ENCODE measurements at regions not wholly inside any gene's neighbourhood (a gene's known extent, or its start where the extent isn't known, plus 50 kb on each side); places are given as distances from the start of the nearest gene placed in this dataset.

- Histone ChIP-seq H3K27me3 (replicated peaks in 1 of 7) (peaks cover 0 to 38% (median 0%) of the 10 kb centered on the region in 7 donors), H3K36me3 (no peaks in the 10 kb centered on the region), H3K27ac (no peak overlapping the region), H3K4me3 (no peak overlapping the region), H3K4me1 (no peaks in the 10 kb centered on the region), H3K9me3 (peaks cover 0 to 16% (median 6%) of the 10 kb centered on the region in 8 donors)
- TF ChIP-seq POLR2AphosphoS5 (IDR thresholded peaks at IDR 0.05) (no peak), POLR2A (IDR thresholded peaks at IDR 0.05) (no peak)
- TF ChIP-seq, protein P1, sequence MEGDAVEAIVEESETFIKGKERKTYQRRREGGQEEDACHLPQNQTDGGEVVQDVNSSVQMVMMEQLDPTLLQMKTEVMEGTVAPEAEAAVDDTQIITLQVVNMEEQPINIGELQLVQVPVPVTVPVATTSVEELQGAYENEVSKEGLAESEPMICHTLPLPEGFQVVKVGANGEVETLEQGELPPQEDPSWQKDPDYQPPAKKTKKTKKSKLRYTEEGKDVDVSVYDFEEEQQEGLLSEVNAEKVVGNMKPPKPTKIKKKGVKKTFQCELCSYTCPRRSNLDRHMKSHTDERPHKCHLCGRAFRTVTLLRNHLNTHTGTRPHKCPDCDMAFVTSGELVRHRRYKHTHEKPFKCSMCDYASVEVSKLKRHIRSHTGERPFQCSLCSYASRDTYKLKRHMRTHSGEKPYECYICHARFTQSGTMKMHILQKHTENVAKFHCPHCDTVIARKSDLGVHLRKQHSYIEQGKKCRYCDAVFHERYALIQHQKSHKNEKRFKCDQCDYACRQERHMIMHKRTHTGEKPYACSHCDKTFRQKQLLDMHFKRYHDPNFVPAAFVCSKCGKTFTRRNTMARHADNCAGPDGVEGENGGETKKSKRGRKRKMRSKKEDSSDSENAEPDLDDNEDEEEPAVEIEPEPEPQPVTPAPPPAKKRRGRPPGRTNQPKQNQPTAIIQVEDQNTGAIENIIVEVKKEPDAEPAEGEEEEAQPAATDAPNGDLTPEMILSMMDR (IDR thresholded peaks at IDR 0.05 in 8 of 11, conservative IDR thresholded peaks at IDR 0.05 in 3 of 11): no peak
- intact Hi-C loops (cut with DNase I; ENCODE audit: low total_unique reads): no loop called here
- DNase-seq: no peak
- 67 to 94% (median 88%) methylated on average over 2 of the region's 2 CpGs for WGBS, 5 donors
These were observed 298.4 kb upstream of the MOCS1 start for GRCh38 chr6:40232698-40233097.

DNA sequence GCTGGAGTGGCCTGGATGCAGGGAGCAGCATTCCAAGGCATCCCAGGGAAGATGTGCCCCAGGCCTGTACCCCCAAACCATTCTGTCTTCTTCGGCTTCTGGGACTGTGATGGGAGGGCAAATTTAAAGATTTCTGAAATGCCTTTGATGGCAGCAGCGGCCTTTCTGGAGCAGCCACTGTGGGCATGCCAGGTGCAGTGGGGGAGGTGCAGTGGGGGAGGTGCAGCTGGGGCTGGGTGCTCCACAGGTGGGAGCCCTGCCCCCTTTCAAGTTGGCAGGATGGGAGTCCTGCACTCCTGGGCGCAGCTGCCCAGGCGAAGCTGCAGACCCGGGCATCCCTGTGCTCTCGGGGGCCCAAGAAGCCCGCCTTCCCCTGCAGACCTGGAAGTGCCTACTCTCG, 293.5 kb upstream of the MOCS1 start:
- 54 to 95% (median 78%) methylated on average over 6 to 8 of the region's 8 CpGs for WGBS, 5 donors
- peaks cover 0 to 9% (median 3%) of the 10 kb centered on the region in 8 donors for H3K9me3 ChIP-seq

GRCh38 chr6:40222354-40222753, 288.1 kb upstream of the MOCS1 start:
- no peak overlapping the region for H3K27ac ChIP-seq
- no peaks in the 10 kb centered on the region for H3K4me1 ChIP-seq
- no peak overlapping the region for H3K4me3 ChIP-seq
- no peaks in the 10 kb centered on the region for H3K27me3 ChIP-seq (replicated peaks in 1 of 7)
- intact Hi-C loops (cut with DNase I; ENCODE audit: low total_unique reads): no loop called here
- H3K9me3 ChIP-seq: peaks cover 0 to 9% (median 3%) of the 10 kb centered on the region in 8 donors
- 80 to 93% (median 88%) methylated on average over 2 of the region's 2 CpGs for WGBS, 5 donors
- DNase-seq: no peak
- H3K36me3 ChIP-seq: no peaks in the 10 kb centered on the region
- TF ChIP-seq, protein P1 (IDR thresholded peaks at IDR 0.05 in 8 of 11, conservative IDR thresholded peaks at IDR 0.05 in 3 of 11): no peak
- no peak for TF ChIP-seq POLR2A (IDR thresholded peaks at IDR 0.05)
- no peak for TF ChIP-seq POLR2AphosphoS5 (IDR thresholded peaks at IDR 0.05)

More for the DNA sequence above, 293.5 kb upstream of the MOCS1 start:
- no peak for TF ChIP-seq POLR2A (IDR thresholded peaks at IDR 0.05)
- TF ChIP-seq, protein P1 (IDR thresholded peaks at IDR 0.05 in 8 of 11, conservative IDR thresholded peaks at IDR 0.05 in 3 of 11): no peak
- TF ChIP-seq POLR2AphosphoS5 (IDR thresholded peaks at IDR 0.05): no peak
- Histone ChIP-seq H3K4me1 (no peaks in the 10 kb centered on the region), H3K36me3 (no peaks in the 10 kb centered on the region), H3K4me3 (no peak overlapping the region), H3K27ac (no peak overlapping the region), H3K27me3 (replicated peaks in 1 of 7) (peaks cover 0 to 18% (median 0%) of the 10 kb centered on the region in 7 donors)
- intact Hi-C loops (cut with DNase I; ENCODE audit: low total_unique reads): no loop called here
- no peak for DNase-seq

DNA sequence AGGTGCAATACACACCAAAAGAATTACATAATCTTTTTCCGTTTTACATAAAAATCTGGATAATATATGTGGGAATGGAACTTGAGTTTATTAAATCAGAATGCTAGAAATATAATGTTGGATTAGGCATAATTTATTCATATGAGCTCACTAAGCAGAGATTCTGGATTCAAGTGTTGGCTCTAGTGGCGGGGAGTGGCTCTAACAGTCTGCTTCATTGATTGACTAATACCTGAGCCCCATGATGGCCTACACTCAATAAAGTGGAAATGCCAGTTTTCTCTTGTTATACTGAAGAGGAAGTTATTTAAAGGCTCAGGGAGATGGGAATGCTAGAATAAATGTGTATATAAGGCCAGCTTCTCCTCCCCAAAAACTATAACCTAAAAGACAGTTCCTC, 285.5 kb upstream of the MOCS1 start:
- H3K9me3 ChIP-seq: peaks cover 0 to 9% (median 3%) of the 10 kb centered on the region in 8 donors
- no peak for TF ChIP-seq POLR2A (IDR thresholded peaks at IDR 0.05)
- TF ChIP-seq, protein P1 (IDR thresholded peaks at IDR 0.05 in 8 of 11, conservative IDR thresholded peaks at IDR 0.05 in 3 of 11): no peak
- TF ChIP-seq POLR2AphosphoS5 (IDR thresholded peaks at IDR 0.05): no peak
- intact Hi-C loops (cut with DNase I; ENCODE audit: low total_unique reads): no loop called here
- H3K4me1 ChIP-seq: no peaks in the 10 kb centered on the region
- no peak overlapping the region for H3K27ac ChIP-seq
- H3K36me3 ChIP-seq: no peaks in the 10 kb centered on the region
- DNase-seq: no peak
- no peak overlapping the region for H3K4me3 ChIP-seq
- 88 to 98% (median 94%) methylated on average over 2 of the region's 2 CpGs for WGBS, 5 donors
- H3K27me3 ChIP-seq (replicated peaks in 1 of 7): no peaks in the 10 kb centered on the region
